ENCODE measurements at regions not wholly inside any gene's neighbourhood (a gene's known extent, or its start where the extent isn't known, plus 50 kb on each side); places are given as distances from the start of the nearest gene placed in this dataset.
"Not testable (repeated sequence)": the region's sequence is repeated elsewhere in the genome, so short reads cannot be mapped to it uniquely, and the experiment has no call there.

GRCh38 chr5:152107220-152107619, 182.6 kb upstream of the GLRA1 start:
- DNase-seq (ENCODE audit: low read depth): no peak

- DNase-seq (ENCODE audit: low read depth): no peak
Measured at GRCh38 chr5:152106571-152106970, 181.9 kb upstream of the GLRA1 start.

GRCh38 chr5:152105085-152105484, 180.4 kb upstream of the GLRA1 start:
- no peak for DNase-seq (ENCODE audit: low read depth)

- no peak for DNase-seq (ENCODE audit: low read depth)
Measured at GRCh38 chr5:152104211-152104610, 179.6 kb upstream of the GLRA1 start.

- not testable (repeated sequence) for DNase-seq (ENCODE audit: low read depth)
Measured at GRCh38 chr5:152102908-152103307, 178.3 kb upstream of the GLRA1 start.

DNA sequence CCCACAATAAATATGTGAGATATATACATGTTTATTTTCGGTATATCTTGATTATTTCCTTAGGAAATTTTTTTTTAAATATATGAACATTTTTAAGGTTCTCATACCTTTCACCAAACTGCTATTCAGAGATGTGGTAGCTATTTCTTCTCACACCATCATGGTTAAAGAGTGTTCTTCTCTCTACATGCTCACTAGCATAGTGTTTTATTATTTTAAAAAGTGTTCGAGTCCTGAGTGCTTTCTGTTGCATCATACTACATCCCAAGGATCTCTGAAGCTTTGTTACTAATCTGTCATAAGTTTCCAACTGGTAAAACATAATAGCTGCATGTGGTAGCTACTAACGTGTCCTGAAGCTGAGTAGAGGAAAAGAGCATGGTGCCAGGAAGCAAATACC, 177.4 kb upstream of the GLRA1 start:
- DNase-seq (ENCODE audit: low read depth): no peak

GRCh38 chr5:152100462-152100861, 175.8 kb upstream of the GLRA1 start:
- no peak for DNase-seq (ENCODE audit: low read depth)

DNA sequence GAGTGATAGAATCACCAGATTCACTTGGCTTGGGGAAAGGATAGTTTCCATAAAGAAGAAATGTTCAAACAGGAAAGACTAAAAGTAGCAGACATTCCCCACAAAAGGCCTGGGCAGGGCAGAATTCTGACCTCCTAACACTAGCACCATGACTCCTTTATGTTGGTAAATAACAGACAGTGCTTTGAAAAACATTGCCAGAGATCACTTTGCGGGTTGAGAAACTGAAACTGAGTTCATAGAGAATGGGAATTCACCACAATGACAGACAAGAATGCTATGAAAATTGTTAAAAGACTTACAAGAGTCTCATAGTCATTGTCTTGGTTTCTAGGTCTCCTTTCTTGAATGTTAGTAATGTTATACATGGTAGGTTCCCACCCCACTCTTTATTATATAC, 172.5 kb upstream of the GLRA1 start:
- no peak for DNase-seq (ENCODE audit: low read depth)

- no peak for DNase-seq (ENCODE audit: low read depth)
Measured at GRCh38 chr5:152094716-152095115, 170.1 kb upstream of the GLRA1 start.

- no peak for DNase-seq (ENCODE audit: low read depth)
Measured at GRCh38 chr5:152094060-152094459, 169.4 kb upstream of the GLRA1 start.

- no peak for DNase-seq (ENCODE audit: low read depth)
Measured at GRCh38 chr5:152092580-152092979, 167.9 kb upstream of the GLRA1 start.

DNA sequence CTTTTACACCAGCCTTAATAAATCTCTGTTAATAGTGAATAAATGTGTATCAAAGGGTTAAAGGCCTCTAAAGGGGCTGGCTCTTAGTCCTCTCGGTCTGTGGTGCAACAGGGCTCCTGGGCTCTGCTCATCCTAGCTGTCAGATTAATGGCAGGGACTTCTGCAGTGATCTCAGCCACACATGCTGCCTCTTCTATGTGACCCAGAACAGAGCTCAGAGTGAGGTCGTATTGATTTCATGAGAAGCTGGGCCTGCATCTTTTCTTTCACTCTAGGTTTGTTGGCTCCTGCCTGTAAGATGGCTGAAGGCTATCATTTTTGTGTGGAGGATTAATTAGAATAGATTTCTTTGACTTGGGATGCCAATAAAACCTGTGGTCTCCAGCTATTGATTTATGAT, 165.0 kb upstream of the GLRA1 start:
- DNase-seq (ENCODE audit: low read depth): no peak

GRCh38 chr5:152086668-152087067, 162.0 kb upstream of the GLRA1 start:
- no peak for DNase-seq (ENCODE audit: low read depth)

- no peak for DNase-seq (ENCODE audit: low read depth)
Measured at GRCh38 chr5:152084476-152084875, 159.8 kb upstream of the GLRA1 start.

GRCh38 chr5:152083231-152083630, 158.6 kb upstream of the GLRA1 start:
- no peak for DNase-seq (ENCODE audit: low read depth)

DNA sequence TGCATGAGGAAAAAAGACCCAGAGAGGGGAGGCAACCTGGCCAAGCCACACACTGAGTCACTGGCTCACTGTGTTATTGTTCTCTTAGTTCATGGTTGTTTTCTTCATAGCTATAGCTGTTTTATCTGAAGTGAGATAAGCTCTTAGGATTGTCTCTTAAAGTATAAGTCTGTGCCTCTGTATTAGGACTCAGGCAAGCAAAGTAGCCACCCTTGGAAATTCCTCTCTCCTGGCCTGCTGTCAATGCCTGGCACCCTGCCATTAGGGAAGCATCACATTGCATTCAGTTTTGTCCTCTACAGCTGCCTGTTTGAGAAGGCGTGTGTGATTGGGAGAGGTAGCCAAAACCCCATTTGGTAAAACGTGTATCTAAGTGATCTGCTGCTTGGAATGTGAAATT, 147.4 kb upstream of the GLRA1 start:
- DNase-seq (ENCODE audit: low read depth): no peak

- no peak for DNase-seq (ENCODE audit: low read depth)
Measured at GRCh38 chr5:152070591-152070990, 145.9 kb upstream of the GLRA1 start.

- DNase-seq (ENCODE audit: low read depth): no peak
Measured at GRCh38 chr5:152066784-152067183, 142.1 kb upstream of the GLRA1 start.

- no peak for DNase-seq (ENCODE audit: low read depth)
Measured at GRCh38 chr5:152063004-152063403, 138.4 kb upstream of the GLRA1 start.

DNA sequence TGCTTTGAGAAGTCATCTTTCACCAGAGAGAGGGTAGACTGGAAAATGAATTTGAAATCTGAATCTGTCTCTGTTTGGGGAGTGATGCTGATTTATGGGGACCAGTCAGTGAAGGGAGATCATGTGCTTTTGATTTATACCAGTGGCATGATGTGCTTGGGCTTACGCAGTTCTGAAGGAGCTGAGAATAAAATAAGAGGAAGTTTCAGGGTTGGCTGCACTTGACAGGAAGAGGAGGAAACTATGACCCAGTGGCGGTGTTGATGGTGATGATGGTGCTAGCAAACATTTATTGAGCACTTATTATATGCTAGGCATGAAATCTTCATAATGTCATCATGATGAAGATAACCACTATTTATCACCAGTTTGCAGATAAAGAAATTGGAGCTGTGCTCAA, 136.4 kb upstream of the GLRA1 start:
- DNase-seq (ENCODE audit: low read depth): no peak

GRCh38 chr5:152058267-152058666, 133.6 kb upstream of the GLRA1 start:
- DNase-seq (ENCODE audit: low read depth): no peak

GRCh38 chr5:152056931-152057330, 132.3 kb upstream of the GLRA1 start:
- DNase-seq (ENCODE audit: low read depth): no peak

GRCh38 chr5:152052470-152052869, 127.8 kb upstream of the GLRA1 start:
- DNase-seq (ENCODE audit: low read depth): no peak

DNA sequence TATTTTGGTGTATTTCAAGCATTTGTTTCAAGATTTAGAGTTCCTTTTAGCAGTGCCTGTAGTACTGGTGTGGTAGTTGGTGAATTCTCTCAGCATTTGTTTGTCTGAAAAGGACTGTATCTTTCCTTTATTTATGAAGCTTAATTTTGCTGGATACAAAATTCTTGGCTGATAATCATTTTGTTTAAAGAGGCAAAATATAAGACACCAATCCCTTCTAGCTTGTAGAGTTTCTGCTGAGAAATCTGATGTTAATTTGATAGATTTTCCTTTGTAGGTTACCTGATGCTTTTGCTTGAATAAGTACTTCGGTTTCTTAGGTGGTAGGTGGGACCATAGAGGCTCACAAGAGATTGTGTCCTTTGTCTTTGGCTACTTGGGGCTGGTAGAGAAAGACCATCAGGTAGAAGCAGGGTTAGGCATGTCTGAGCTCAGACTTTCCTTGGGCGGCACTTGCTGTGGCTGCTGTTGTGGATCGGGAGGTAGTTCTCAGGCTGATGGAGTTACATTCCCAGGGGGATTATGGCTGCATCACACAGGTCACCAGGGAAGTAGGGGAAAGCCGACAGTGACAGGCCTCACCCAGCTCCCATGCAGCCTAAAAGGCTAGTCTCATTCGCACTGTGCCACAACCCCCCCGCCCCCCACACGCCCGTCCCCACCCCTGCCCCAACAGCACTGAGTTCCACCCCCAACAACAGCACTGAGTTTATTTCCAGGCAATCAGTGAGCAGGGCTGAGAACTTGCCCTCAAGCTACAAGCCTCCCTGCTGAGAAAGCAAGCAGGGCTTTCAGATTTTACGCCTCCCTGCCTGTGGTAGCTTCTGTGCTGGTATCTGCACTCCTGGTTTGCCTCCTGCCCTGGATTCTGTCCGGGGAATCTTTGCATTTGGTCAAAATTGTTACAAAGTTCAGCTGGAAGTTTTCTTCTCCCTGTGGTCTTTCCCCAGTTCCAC, 127.1 kb upstream of the GLRA1 start:
- no peak for DNase-seq (ENCODE audit: low read depth)

Measured in stimulated activated CD8-positive, alpha-beta memory T cell treated with anti-CD3 and anti-CD28 coated beads, Interleukin-15, amount 100 ng/mL, for 24 hours (primary cell).